WTC11 (cell line): ENCODE measurements at regions not wholly inside any gene's neighbourhood (a gene's known extent, or its start where the extent isn't known, plus 50 kb on each side); places are given as distances from the start of the nearest gene placed in this dataset.

Experiments
- AFF4 ChIP-seq: sonication (generic); formaldehyde crosslinking; IDR thresholded peaks from 2 replicates; pipeline ENCODE4 v1.8.1; 2023; ENCODE audit warnings: mild to moderate bottlenecking, missing genetic modification reagents, borderline replicate concordance
- ATF2 ChIP-seq: sonication (generic); formaldehyde crosslinking; IDR thresholded peaks from 2 replicates; pipeline ENCODE4 v1.8.1; 2022; ENCODE audit warnings: low read depth, missing genetic modification reagents, borderline replicate concordance
- CTCF ChIP-seq: fragments of 200-600 bp; IDR thresholded peaks from 2 replicates; pipeline ENCODE4 v1.8.0; 2022; ENCODE audit warnings: antibody characterized with exemption
- GTF2I ChIP-seq: fragments of 250-450 bp; sonication (Bioruptor Pico); conservative IDR thresholded peaks from 2 replicates; pipeline ENCODE4 v1.4.0; 2021; ENCODE audit warnings: mild to moderate bottlenecking
- MAX ChIP-seq: sonication (generic); formaldehyde crosslinking; IDR thresholded peaks from 2 replicates; pipeline ENCODE4 v1.8.0; 2022; ENCODE audit warnings: mild to moderate bottlenecking, missing genetic modification reagents
- NFYB ChIP-seq: sonication (generic); formaldehyde crosslinking; conservative IDR thresholded peaks from 2 replicates; pipeline ENCODE4 v1.8.0; 2022; ENCODE audit warnings: low read depth, missing genetic modification reagents
- PREB ChIP-seq: sonication (generic); formaldehyde crosslinking; IDR thresholded peaks from 2 replicates; pipeline ENCODE4 v1.8.1; 2022; ENCODE audit warnings: mild to moderate bottlenecking, missing genetic modification reagents, moderate library complexity, borderline replicate concordance
- SP1 ChIP-seq: sonication (generic); formaldehyde crosslinking; conservative IDR thresholded peaks from 2 replicates; pipeline ENCODE4 v1.8.1; 2022; ENCODE audit warnings: missing genetic modification reagents
- TEAD1 ChIP-seq: sonication (generic); formaldehyde crosslinking; IDR thresholded peaks from 2 replicates; pipeline ENCODE4 v1.8.0; 2022; ENCODE audit warnings: mild to moderate bottlenecking, missing genetic modification reagents
- USF2 ChIP-seq: sonication (generic); formaldehyde crosslinking; IDR thresholded peaks from 2 replicates; pipeline ENCODE4 v1.8.1; 2023; ENCODE audit warnings: mild to moderate bottlenecking, missing genetic modification reagents, moderate library complexity
- ZNF121 ChIP-seq: sonication (generic); formaldehyde crosslinking; IDR thresholded peaks from 2 replicates; pipeline ENCODE4 v1.8.0; 2023; ENCODE audit warnings: missing genetic modification reagents

- TF ChIP-seq GTF2I (CRISPR knock-in tag) (no peak), NFYB (CRISPR knock-in tag) (no peak), CTCF (no peak), MAX (no peak), PREB (CRISPR knock-in tag) (no peak), ATF2 (no peak), SP1 (CRISPR knock-in tag) (no peak), AFF4 (CRISPR knock-in tag) (no peak), USF2 (no peak), ZNF121 (no peak), TEAD1 (no peak)
These were observed 90.4 kb upstream of the SALL3 start for GRCh38 chr18:78889250-78889649.
